H1 (cell line): ENCODE measurements at regions not wholly inside any gene's neighbourhood (a gene's known extent, or its start where the extent isn't known, plus 50 kb on each side); places are given as distances from the start of the nearest gene placed in this dataset.
A peak's percentile ranks its signal among the peaks of the same experiment; 100 is the strongest.

Source experiments
- CTCF ChIA-PET: fragments of 300-600 bp; sonication (Branson Sonifier 250); formaldehyde crosslinking; loops from one replicate; lab custom pipeline; 2021; ENCODE audit not compliant: partially characterized antibody; lab: Charles Lee
- POLR2A ChIA-PET: fragments of 300-600 bp; sonication (Branson Sonifier 250); formaldehyde crosslinking; loops from one replicate; lab custom pipeline; 2021; ENCODE audit warnings: inconsistent platforms; ENCODE audit not compliant: partially characterized antibody; lab: Charles Lee
- DNase-seq, 2 experiments: peaks; one replicate each; pipeline versions ENCODE4 v3.0.0 to v3.0.0-alpha.2; 2010 to 2022; ENCODE audit warnings: low spot score in 2 of 2, low read depth in 1 of 2, mixed read lengths in 1 of 2
- FAIRE-seq: peaks from 2 replicates; lab custom pipeline; 2011; peaks lifted over from hg19 to GRCh38; lab: Jason Lieb, UNC
- H2AFZ ChIP-seq: 2 replicates; pipeline ENCODE4 v1.8.1; 2012; ENCODE audit warnings: low read length, inconsistent platforms
- H2AK5ac ChIP-seq: 2 replicates; pipeline ENCODE4 v1.6.1; 2013; ENCODE audit warnings: low read depth, low read length
- H2BK120ac ChIP-seq: replicated peaks from 2 replicates; pipeline ENCODE3; 2013; ENCODE audit warnings: low read depth, low read length, inconsistent platforms
- H2BK12ac ChIP-seq: 2 replicates; pipeline ENCODE4 v1.6.1; 2013; ENCODE audit warnings: low read depth, low read length
- H2BK15ac ChIP-seq: 2 replicates; pipeline ENCODE4 v1.6.1; 2013; ENCODE audit warnings: low read length
- H2BK20ac ChIP-seq: 2 replicates; pipeline ENCODE4 v1.6.1; 2013; ENCODE audit warnings: low read length
- H2BK5ac ChIP-seq: 2 replicates; pipeline ENCODE4 v1.6.1; 2013; ENCODE audit warnings: low read depth, low read length
- H3K14ac ChIP-seq: 2 replicates; pipeline ENCODE4 v1.6.1; 2013; ENCODE audit warnings: inconsistent platforms; ENCODE audit not compliant: insufficient read length
- H3K18ac ChIP-seq: 2 replicates; pipeline ENCODE4 v1.6.1; 2013; ENCODE audit warnings: low read length; ENCODE audit errors: extremely low read depth
- H3K23ac ChIP-seq: 2 replicates; pipeline ENCODE4 v1.6.1; 2013; ENCODE audit warnings: inconsistent platforms; ENCODE audit not compliant: insufficient read length
- H3K23me2 ChIP-seq: 2 replicates; pipeline ENCODE4 v1.6.1; 2013; ENCODE audit warnings: low read depth, low read length
- H3K27ac ChIP-seq: 2 replicates; pipeline ENCODE4 v1.6.1; 2011; ENCODE audit warnings: low read depth, low read length, inconsistent platforms
- H3K27me3 ChIP-seq, 4 experiments: replicated peaks in 1 of 4; 1 replicate in 1 of 4; 2 replicates in 3 of 4; pipeline versions ENCODE4 v1.6.1 to v1.8.1; 2011 to 2013; ENCODE audit warnings: low read length in 3 of 4, mild to moderate bottlenecking in 3 of 4, inconsistent platforms in 2 of 4, mixed read lengths in 2 of 4, moderate library complexity in 1 of 4; ENCODE audit not compliant: control insufficient read depth in 3 of 4, insufficient read depth in 3 of 4; ENCODE audit errors: extremely low read depth in 1 of 4
- H3K36me3 ChIP-seq, 4 experiments: 2 replicates each; pipeline versions ENCODE4 v1.6.1 to v1.8.1; 2011 to 2013; ENCODE audit warnings: mild to moderate bottlenecking in 4 of 4, low read length in 3 of 4, moderate library complexity in 2 of 4, control low read depth in 1 of 4, inconsistent platforms in 1 of 4; ENCODE audit not compliant: insufficient read depth in 4 of 4, control insufficient read depth in 2 of 4
- H3K4ac ChIP-seq: replicated peaks from 2 replicates; pipeline ENCODE3; 2013; ENCODE audit warnings: low read length, low read depth, mixed read lengths, inconsistent platforms; ENCODE audit not compliant: insufficient read length
- H3K4me1 ChIP-seq, 4 experiments: replicated peaks in 1 of 4; 1 replicate in 1 of 4; 2 replicates in 3 of 4; pipeline versions ENCODE4 v1.6.1 to v1.8.1; 2011 to 2013; ENCODE audit warnings: low read length in 3 of 4, inconsistent platforms in 2 of 4, mixed read lengths in 1 of 4; ENCODE audit not compliant: insufficient read depth in 4 of 4, control insufficient read depth in 3 of 4
- H3K4me2 ChIP-seq, 2 experiments: 2 replicates each; pipeline versions ENCODE4 v1.6.1 to v1.8.1; 2011 to 2013; ENCODE audit warnings: low read depth in 2 of 2, low read length in 2 of 2, control low read depth in 1 of 2, inconsistent platforms in 1 of 2, mild to moderate bottlenecking in 1 of 2; ENCODE audit not compliant: insufficient read depth in 1 of 2
- H3K4me3 ChIP-seq, 4 experiments: fragments of 200-600, 300-600 bp in 1 of 4; sonication (generic), shearing (Covaris generic), sonication (Bioruptor Twin) in 1 of 4; 2 replicates each; pipeline versions ENCODE4 v1.5.1 to v1.8.1; 2011 to 2016; ENCODE audit warnings: low read length in 4 of 4, low read depth in 3 of 4, control low read depth in 2 of 4, inconsistent platforms in 2 of 4, mild to moderate bottlenecking in 2 of 4, mixed read lengths in 1 of 4, moderate library complexity in 1 of 4; ENCODE audit not compliant: insufficient read depth in 2 of 4; ENCODE audit errors: extremely low read depth in 1 of 4
- H3K56ac ChIP-seq: replicated peaks from 2 replicates; pipeline ENCODE3; 2013; ENCODE audit warnings: low read depth, mild to moderate bottlenecking, mixed read lengths, low read length, inconsistent platforms; ENCODE audit not compliant: insufficient read length
- H3K79me1 ChIP-seq: 2 replicates; pipeline ENCODE4 v1.6.1; 2013; ENCODE audit warnings: low read depth, low read length, control low read depth
- H3K79me2 ChIP-seq, 2 experiments: 2 replicates each; pipeline versions ENCODE4 v1.6.1 to v1.8.1; 2012 to 2013; ENCODE audit warnings: low read length in 2 of 2, mild to moderate bottlenecking in 2 of 2, inconsistent platforms in 1 of 2; ENCODE audit not compliant: insufficient read depth in 2 of 2, control insufficient read depth in 1 of 2
- H3K9ac ChIP-seq, 4 experiments: replicated peaks in 1 of 4; 1 replicate in 1 of 4; 2 replicates in 3 of 4; pipeline versions ENCODE4 v1.6.1 to v1.8.1; 2011 to 2013; ENCODE audit warnings: low read depth in 3 of 4, low read length in 3 of 4, control low read depth in 2 of 4, mild to moderate bottlenecking in 2 of 4, moderate library complexity in 2 of 4, inconsistent platforms in 1 of 4; ENCODE audit errors: extremely low read depth in 1 of 4
- H3K9me3 ChIP-seq, 2 experiments: 2 replicates each; pipeline versions ENCODE4 v1.6.1 to v1.8.1; 2012 to 2013; ENCODE audit warnings: mild to moderate bottlenecking in 2 of 2, moderate library complexity in 2 of 2, control low read depth in 1 of 2, inconsistent platforms in 1 of 2, low read depth in 1 of 2, low read length in 1 of 2, mixed read lengths in 1 of 2; ENCODE audit not compliant: insufficient read depth in 2 of 2
- H4K20me1 ChIP-seq, 2 experiments: replicated peaks in 1 of 2; 2 replicates each; pipeline versions ENCODE3 to v1.8.1; 2011 to 2013; ENCODE audit warnings: inconsistent platforms in 2 of 2, low read length in 2 of 2, mild to moderate bottlenecking in 1 of 2; ENCODE audit not compliant: insufficient read depth in 2 of 2, control insufficient read depth in 1 of 2
- H4K5ac ChIP-seq: 2 replicates; pipeline ENCODE4 v1.6.1; 2013; ENCODE audit warnings: low read length, low read depth, mixed read lengths, inconsistent platforms; ENCODE audit not compliant: insufficient read length
- H4K8ac ChIP-seq: 2 replicates; pipeline ENCODE4 v1.8.0; 2013; ENCODE audit warnings: mild to moderate bottlenecking, moderate library complexity, low read length, inconsistent platforms; ENCODE audit not compliant: insufficient read depth; ENCODE audit errors: extremely low read depth
- H4K91ac ChIP-seq: replicated peaks from 2 replicates; pipeline ENCODE3; 2013; ENCODE audit warnings: low read length, mixed read lengths, inconsistent platforms; ENCODE audit not compliant: insufficient read length
- CHD7 ChIP-seq: fragments of 300-600 bp; sonication (generic); IDR thresholded peaks from 2 replicates; pipeline ENCODE4 v1.7.1; 2012; ENCODE audit warnings: low read length, moderate library complexity, mild to moderate bottlenecking, inconsistent platforms; ENCODE audit not compliant: insufficient replicate concordance
- WGBS, 2 experiments: shearing (Covaris generic) in 1 of 2; methylation state at CpG; one replicate each; pipeline versions ENCODE4 v1.1.6 to v1.1.7; 2013 to 2015; ENCODE audit warnings: low lambda C conversion rate in 2 of 2, mixed read lengths in 2 of 2, inconsistent platforms in 1 of 2, low coverage in 1 of 2, missing lambda C conversion rate in 1 of 2; ENCODE audit not compliant: insufficient replicate concordance in 2 of 2, insufficient coverage in 1 of 2, insufficient read length in 1 of 2; ENCODE audit errors: extremely low coverage in 1 of 2, missing lambda C conversion rate in 1 of 2; 5-methylcytosine and 5-hydroxymethylcytosine counted together

DNA sequence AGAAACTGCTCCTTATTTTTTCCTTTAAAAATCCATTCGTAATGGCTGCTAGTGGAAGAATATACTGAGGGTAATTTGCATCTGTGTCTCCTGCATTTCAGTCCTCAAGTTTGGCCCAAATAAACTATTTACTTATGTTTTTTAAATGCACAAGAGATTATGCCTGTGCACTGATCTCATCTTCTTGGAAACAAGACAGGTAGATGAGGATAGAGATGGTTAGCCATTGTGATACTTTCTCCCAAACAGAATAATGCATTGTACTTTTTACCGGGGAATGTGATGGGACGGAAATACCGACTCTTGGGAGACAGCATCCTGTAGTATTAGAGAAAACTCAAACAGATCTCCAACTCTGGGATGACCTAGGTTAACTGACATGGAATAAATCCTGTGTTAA, 72.5 kb upstream of the DAB2 start:
- H4K91ac ChIP-seq, result no peak overlapping the region
- WGBS, 2 experiments, result 93% methylated on average over 4 of the region's 4 CpGs; no CpG with 5 or more reads in 1 of the 2 experiments
- no peak overlapping the region for H3K4ac ChIP-seq
- no peak overlapping the region for H2BK5ac ChIP-seq
- ChIA-PET CTCF (no interaction called here), POLR2A (no interaction called here)
- no peak overlapping the region for H2BK20ac ChIP-seq
- no peaks in the 10 kb centered on the region for H3K79me2 ChIP-seq
- no peaks in the 10 kb centered on the region; a peak in 2 of 7 replicates for H3K4me1 ChIP-seq
- H3K23ac ChIP-seq, result no peak overlapping the region
- FAIRE-seq, result no peak
- no peaks in the 10 kb centered on the region for H3K27me3 ChIP-seq
- H3K4me2 ChIP-seq, result no peak overlapping the region
- no peaks in the 10 kb centered on the region for H4K20me1 ChIP-seq
- no peak overlapping the region for H2BK15ac ChIP-seq
- H3K4me3 ChIP-seq, result no peak overlapping the region
- H2BK120ac ChIP-seq, result no peak overlapping the region
- H2AFZ ChIP-seq, result 0 out of 2 replicates have a peak overlapping the region, but pooled peaks have one; percentile 20
- no peak overlapping the region for H4K8ac ChIP-seq
- H3K9ac ChIP-seq, result no peak overlapping the region
- H4K5ac ChIP-seq, result no peak overlapping the region
- no peak overlapping the region for H2BK12ac ChIP-seq
- no peaks in the 10 kb centered on the region for H3K9me3 ChIP-seq
- no peak overlapping the region for H3K27ac ChIP-seq
- no peak for DNase-seq
- no peak overlapping the region for H2AK5ac ChIP-seq
- H3K18ac ChIP-seq, result no peak overlapping the region
- H3K56ac ChIP-seq, result no peak overlapping the region
- H3K14ac ChIP-seq, result no peak overlapping the region
- no peaks in the 10 kb centered on the region for H3K79me1 ChIP-seq
- no peaks in the 10 kb centered on the region for H3K23me2 ChIP-seq
- H3K36me3 ChIP-seq, result no peaks in the 10 kb centered on the region
- TF ChIP-seq CHD7, result no peak
